Stimulated activated CD4-positive, alpha-beta T cell treated with anti-CD3 and anti-CD28 coated beads, Interleukin-1b, Interleukin-23, amount 100 ng/mL, for 4 hours (primary cell): ENCODE measurements at regions not wholly inside any gene's neighbourhood (a gene's known extent, or its start where the extent isn't known, plus 50 kb on each side); places are given as distances from the start of the nearest gene placed in this dataset.
"Not testable (repeated sequence)": the region's sequence is repeated elsewhere in the genome, so short reads cannot be mapped to it uniquely, and the experiment has no call there.

ENCODE experiments used
- DNase-seq, 2 donors: peaks; one replicate each; pipeline ENCODE4 v3.0.0-alpha.2; 2020; ENCODE audit warnings: low read depth in 2 of 2

DNA sequence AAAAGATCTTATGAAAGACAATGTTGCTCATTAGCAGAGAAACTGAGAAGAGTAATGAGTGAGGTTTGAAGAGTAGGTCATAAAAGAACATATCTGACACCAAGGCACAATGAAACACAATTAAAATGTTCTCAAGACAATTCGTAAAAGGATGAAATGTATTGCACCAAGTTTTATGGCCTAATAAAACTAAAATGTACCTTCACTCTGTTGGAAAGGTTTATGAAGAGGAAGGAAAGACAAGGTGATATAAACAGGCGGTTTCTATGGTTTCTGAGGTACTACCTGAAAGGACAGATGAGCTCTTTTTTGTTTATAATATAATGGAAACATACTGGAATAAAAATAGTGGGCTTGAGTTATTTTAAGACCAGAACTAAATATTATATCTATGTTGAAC lies 821.3 kb downstream of the TAF11L14 start:
- DNase-seq, result no peak

DNA sequence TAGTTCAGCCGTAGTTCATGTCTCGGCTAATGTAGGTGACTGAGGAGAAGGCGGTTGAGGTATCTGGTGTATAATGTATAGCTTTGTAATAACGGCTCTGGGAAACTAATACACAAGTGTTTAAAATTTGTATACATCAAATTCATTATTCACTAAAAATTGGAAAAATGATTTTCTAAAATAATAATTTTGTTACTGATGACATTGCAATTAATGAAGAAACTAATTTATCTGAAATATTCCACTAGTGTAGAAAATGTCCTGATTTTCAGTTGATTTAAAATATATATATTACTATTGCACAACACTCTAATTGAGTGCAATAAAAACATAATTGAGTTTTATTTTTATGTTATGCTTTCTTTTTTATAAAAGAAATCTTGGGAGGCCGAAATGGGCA lies 823.0 kb downstream of the TAF11L14 start:
- no peak for DNase-seq

DNA sequence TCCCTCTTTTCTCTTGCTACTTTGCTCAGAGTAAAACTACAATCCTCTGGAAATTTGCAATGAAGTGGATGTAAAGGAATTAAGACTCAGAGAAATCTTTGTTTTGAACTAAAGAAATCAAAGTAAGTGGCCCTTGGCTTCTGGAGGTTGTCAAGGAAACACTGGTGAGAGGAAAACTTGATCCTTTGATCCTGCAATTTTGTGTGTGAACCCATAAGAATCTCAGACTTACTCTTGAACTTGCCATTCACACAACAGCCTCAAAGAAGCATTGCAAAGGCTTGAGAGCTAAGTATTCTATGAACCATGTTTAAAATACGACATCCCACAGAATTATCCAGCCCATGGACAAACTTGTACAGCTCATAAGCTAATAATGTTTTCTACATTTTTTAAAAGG lies 827.5 kb downstream of the TAF11L14 start:
- no peak for DNase-seq

DNA sequence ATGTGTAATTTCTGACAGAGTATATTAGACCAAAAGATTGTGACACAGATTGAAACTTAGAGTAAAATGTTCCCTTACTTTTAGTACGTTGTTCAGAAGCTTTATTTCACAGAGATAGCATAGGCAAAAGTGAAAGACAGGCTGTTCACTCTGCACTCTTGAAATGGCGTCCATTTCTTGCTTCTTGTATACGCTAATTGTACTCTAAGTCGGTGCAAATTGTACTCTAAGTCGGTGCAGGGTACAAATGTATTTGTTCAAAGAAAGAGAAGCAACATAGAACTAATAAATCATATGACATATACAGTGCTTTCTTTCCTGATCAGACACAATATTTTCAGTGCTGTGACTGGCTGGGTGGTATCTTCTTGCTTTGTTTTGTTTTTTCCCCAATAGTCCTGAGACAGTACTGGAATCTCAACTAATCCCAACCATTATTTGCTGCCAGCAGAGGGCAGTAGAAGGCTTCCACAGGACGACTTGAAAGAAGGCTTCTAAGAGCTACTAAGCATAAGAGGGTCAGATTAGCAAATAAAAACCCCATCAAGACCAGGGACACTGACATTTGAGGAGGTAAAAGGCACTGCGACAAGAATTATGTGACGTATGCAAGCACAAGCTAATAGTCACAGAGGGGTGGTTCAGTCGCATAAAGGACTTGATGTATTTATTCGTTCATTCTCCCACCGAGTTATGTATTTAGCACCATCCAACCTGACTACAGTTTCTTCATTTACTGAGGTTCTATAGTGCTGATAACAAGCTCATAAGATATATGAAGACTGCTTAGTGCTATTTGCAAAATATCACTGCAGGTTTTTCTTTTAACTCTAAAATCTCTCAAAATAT lies 831.8 kb downstream of the TAF11L14 start:
- DNase-seq, result peak in 1 of 2 donors; percentile 1

DNA sequence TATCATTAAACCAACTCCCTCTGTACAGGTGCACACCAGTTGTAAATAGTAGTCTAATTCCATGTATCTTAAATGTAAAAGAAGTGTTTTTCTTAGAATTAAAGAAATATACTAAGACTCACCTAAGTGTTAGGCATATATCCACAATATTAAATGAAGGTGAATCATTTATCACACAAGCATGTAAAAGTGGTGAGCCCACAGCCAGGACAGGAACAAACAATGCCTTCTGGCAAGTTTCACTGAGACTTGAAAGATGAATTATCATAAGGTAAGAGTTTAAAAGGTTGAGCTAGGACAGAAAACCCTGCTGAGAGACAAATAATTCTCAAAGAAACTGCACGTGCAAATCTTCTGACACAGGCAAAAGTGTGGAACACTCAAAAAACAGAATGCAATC lies 832.5 kb downstream of the TAF11L14 start:
- no peak for DNase-seq

DNA sequence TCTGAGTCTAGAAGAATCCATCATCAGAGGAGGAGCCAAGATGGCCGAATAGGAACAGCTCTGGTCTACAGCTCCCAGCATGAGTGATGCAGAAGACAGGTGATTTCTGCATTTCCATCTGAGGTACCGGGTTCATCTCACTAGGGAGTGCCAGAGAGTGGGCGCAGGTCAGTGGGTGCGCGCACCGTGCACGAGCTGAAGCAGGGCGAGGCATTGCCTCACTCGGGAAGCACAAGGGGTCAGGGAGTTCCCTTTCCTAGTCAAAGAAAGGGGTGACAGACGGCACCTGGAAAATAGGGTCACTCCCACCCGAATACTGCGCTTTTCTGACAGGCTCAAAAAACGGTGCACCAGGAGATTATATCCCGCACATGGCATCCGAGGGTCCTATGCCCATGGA lies 837.5 kb downstream of the TAF11L14 start:
- not testable (repeated sequence) for DNase-seq

DNA sequence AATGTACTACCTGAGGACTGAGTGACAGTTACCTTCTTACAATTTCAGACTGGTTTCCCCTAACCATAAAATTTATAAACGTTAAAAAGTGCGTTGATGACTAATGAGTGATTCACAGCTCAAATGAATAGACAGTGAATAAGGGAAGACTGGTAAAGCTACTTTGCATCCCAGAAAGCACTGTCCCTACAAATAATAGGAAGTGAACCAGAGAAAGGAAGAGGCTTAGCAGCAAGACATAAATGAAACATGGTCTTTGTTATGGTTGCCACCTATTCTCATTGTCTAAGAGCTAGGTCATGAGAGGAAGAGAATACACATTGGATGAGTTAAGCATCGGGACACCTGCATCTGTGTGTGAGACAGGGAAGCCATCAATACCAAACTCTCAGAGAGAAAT lies 849.2 kb downstream of the TAF11L14 start:
- DNase-seq, result no peak

DNA sequence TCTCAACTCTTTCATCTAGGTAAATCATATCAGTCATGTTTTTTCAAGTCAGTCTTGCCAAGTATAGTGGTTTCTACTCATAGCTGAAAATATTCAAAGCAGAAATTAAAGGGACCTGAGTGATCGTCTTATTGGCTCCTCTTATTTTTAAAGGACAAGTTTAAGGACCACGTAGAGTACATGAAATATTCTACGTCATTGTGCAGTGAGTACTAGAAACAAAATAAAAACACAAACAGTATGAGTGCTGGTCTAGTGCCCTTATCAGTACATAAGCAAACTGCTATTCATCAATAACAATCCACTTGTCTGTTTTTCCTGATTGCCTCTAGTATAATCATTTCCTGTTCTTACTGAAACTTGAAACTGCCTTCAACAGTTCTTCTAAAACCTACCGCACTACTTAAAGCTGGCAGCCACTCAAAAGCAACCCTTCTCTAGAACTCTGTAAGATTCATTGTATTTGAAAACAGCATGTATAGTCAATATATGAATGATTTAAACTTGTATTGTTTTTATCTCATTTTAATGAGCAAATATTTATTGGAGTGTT lies 853.7 kb downstream of the TAF11L14 start:
- no peak for DNase-seq

DNA sequence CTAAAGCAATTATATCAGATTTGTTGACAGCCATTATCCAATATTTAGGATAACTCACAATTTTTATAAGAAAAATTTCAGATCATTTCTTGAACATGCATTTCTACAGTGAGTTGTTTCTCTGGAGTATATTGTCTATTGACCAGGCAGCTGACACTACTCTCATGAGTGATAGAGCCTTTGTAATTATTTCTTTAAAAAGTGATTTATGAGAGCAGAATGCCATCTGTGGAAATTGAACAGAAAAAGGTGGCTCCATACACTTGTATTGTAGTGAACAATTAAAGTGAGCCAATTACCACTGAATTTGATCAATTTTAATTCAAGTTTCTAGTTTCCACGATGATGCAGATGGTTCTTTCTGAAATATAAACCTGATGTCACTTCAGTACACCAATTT lies 855.4 kb downstream of the TAF11L14 start:
- DNase-seq, result no peak

DNA sequence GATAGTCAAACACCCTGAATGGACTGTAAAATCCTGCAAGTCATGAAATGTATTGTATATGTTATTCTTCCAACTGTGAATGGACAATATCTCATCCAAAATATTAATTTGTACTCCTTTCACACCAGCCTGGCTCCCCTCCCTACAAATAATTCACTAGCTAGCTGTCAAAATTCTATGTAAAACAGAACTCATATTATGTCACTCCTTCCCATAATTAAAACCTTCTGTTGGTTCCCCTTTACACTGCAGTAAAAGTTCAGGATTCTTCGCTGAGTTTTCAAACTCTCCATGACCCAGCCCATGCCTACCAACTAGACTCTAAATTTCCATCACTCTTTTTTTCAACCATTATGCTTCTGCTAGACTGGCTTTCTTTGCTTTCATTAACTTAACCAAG lies 857.1 kb downstream of the TAF11L14 start:
- no peak for DNase-seq

DNA sequence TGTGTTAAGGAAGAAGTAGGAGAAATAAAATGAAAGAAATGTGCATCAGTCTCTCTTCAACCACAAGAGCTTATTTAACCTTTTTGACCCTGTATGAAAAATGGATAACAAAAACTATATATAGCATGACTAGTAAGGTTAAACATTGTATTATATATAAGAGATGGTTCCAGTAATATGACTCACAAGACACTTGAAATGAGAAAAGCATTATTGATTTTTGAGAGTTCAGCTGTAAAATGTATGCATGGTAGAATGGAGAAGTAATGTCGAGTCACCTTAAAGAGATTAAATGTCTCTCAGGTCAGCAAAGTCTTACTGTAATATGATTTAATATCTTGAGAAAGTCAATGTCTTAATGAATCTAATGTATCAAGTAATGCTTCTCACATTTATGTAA lies 860.9 kb downstream of the TAF11L14 start:
- no peak for DNase-seq

DNA sequence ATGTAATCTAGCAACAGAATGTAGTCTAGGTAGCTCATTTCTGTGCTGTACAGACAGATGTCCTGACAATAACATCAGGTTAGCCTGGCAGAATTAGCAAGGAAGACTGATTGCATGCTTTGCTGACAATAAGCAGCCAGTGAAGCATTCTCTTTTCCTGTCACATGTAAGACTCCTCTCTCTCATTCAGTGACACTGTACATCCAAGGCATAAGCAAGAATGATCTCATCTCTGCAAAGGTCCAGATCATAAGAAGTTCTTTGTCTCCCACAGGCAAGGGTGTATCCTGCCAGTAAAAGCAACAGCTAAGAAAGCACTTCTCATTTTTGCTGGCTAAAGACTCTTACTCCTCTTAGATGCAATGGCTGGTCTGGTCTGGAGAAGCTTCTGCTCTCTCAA lies 861.8 kb downstream of the TAF11L14 start:
- no peak for DNase-seq

DNA sequence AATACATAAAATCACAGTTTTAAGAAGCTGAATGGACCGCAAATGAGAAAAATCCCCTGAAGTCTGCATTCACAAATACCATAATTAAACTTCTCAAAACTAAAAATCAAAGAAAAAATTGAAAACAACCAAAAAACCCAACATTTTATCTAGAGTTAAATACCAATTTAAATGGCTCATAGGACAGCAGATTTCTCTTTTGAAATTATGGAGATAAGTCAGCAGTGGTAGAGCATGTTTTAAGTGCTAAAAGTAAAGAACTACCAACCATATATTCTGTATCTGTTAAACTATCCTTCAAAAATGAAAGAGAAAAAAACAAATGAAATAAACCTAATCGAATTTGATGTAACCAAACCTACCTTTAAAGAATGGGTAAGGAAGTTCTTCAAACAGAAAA lies 862.8 kb downstream of the TAF11L14 start:
- no peak for DNase-seq

DNA sequence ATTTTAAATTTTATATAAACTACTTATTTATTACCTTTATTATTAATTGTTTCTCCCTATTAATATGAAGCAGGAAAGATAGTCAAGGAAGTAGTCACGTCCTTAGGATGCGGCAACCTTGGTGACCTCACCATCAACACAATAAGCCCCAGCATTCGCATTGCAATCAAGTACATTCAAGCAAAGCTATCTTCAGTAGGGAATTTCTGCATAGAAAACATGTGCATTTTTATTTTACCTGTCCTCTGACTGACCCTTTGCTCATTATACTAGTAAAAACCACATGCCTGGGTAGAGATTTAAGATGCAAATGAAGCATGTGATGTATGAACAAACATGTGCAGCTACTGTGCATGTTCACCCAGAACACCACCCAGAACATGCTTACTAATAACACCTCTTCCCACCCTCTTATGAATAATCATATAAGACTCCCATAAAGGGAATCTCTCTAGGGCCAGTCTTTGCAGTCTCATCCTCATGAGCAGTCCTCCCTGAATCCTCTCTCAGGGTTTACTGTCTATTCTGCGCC lies 869.6 kb downstream of the TAF11L14 start:
- no peak for DNase-seq

DNA sequence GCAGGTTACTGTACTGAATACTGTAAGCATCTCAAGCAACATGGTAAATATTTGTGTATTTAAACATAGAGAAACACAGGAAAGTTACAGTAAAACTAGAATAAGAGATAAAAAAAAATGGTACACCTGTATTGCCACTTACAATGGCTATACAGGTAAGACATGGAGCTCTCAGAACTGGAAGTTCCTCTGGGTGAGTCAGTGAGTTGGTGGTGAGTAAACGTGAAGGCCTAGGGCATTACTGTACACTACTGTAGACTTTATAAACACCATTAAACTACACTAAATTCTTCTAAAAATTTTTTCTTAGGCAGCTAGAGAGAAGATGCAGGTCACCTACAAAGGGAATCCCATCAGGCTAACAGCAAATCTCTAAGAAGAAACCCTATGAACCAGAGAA lies 872.9 kb downstream of the TAF11L14 start:
- DNase-seq, result no peak

DNA sequence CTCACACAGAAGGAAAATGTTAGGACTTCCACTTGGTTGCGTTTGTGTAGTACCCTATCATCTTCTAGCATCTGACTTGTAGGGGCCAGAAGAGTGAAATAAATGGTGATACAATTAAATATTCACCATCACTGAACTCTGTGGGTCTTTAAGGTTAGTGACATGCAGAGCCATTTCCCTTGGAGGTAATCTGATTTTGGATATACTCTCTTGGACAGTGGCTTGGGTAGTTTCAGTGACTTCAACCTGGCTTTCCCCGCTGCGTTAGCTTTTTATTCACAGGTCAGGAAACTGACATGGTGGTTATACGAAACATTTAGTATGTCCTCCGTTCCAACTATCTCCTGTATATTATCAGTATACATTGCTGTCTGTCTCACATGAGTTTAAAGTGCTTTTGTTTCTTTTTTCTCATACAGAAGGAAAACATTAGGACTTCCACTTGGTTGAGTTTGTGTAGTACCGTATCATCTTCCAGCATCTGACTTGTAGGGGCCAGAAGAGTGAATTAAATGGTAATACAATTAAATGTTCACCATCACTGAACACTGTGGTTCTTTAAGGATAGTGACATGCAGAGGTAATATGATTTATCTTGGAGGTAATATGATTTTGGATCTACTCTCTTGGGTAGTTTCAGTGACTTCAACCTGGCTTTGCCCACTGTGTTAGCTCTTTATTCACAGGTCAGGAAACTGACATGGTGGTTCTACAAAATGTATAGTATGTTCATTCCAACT lies 883.6 kb downstream of the TAF11L14 start:
- no peak for DNase-seq

DNA sequence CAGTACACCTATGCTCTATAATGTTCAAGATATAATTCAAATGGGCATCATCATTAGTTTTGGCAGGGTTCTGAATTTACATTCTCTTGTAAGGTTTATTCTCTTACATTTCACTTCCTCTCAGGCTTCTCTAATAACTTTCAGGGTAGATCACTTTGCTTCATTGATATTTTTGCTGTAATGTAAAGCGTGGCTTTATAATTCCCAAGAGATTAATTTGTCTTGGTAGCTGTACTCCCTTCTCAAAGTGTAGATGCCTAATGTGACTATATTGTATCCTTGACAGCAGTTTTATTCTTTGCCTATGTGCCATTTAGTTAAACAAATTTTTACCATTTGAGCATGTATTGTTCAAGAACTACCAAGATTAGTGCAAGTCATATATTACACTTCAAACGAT lies 889.1 kb downstream of the TAF11L14 start:
- no peak for DNase-seq

DNA sequence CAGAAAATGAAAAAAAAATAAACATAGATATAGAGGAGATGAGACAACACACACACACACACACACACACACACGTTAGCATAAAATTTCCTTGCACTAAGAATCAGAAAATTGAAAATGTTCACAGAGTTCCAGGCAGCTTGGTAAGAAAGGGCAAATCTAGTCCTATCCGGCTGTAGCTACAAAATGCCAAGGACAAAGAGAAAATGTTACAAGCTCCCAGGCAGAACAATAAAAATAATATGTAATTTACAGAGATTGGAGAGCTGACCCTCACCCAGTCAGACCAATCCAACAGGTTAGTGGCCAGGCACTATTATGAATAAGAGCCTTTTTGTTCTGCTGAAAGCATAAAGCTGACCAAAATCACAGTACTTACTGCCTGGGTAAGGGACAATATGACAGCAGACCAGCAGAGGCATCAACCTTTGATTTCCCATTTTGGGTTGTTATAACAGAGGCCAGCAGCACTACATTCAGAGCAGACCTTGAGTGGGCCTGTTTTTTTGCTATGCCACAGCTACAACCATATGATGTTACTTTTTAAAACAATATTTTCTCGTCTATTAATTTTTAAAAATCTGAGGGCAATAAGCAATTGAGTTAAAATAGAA lies 892.6 kb downstream of the TAF11L14 start:
- no peak for DNase-seq

DNA sequence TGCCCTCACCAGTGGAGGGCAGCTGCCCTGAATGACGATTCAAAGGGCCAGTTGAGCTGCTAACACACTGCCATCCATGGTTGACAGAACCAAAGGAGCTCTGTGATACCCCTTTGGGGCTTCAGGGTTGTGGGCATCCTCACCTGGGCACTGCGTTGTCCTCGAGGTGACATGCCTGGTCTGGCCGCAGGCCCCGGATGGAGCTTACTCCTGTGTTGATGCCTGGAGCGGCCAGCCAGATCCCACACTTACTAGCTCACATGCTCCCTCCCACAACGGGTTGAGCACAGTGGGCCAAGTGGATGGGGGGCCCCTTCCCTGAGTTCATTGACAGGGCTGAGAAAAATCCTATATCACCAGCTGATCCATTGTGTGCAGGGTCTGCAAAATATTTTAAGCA lies 898.9 kb downstream of the TAF11L14 start:
- no peak for DNase-seq

DNA sequence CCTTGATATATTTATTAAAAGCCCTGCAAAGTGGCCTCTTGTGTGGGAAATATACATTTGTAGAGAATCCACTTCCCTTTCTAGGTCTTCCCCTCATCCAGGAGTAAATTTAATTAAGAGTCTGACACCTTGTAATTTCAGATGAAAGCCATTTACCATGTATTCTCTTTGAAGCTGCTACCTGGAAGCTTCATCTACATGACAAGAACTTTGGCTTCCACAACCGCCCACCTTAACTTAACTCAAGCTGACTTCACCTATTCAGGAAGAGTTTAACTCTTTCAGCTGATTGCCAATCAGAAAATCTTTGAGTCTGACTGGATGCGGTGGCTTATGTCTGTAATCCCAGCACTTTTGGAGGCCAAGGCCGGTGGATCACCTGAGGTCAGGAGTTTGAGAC lies 899.9 kb downstream of the TAF11L14 start:
- DNase-seq, result no peak

DNA sequence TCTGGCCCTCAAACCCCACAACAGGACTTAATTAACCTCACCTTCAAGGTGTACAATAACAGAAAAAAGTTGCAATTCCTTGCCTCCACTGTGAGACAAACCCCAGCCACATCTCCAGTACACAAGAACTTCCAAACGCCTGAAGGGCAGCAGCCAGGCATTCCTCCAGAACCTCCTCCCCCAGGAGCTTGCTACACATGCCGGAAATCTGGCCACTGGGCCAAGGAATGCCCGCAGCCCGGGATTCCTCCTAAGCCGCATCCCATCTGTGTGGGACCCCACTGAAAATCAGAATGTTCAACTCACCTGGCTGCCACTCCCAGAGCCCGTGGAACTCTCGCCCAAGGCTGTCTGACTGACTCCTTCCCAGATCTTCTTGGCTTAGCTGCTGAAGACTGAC lies 901.5 kb downstream of the TAF11L14 start:
- not testable (repeated sequence) for DNase-seq

DNA sequence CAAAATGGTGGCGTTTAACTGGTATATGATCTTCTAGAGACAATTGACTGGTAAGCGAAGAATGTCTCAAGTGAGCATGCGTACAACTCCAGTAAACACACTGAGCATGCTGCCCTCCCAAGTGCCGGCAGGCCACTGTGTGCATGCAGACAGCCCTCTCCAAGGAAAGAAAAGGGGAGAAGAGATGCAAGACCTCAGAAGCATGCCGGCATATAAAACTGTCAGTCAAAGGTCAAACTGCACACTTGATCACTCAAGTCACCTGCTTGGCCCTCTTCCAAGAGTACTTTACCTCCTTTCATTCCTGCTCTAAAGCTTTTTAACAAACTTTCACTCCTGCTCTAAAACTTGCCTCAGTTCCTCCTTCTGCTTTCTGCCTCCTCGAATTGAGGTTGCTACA lies 910.2 kb downstream of the TAF11L14 start:
- no peak for DNase-seq
